ENCODE measurements at regions not wholly inside any gene's neighbourhood (a gene's known extent, or its start where the extent isn't known, plus 50 kb on each side); places are given as distances from the start of the nearest gene placed in this dataset.

- Histone ChIP-seq H2AFZ (ENCODE audit: low read depth, low read length) (no peak overlapping the region), H3K9me3 (replicated peaks; ENCODE audit: control insufficient read depth, insufficient read depth, low read length) (no peaks in the 10 kb centered on the region), H4K20me1 (replicated peaks; ENCODE audit: control insufficient read depth, extremely low read depth, insufficient read depth, low read length) (no peaks in the 10 kb centered on the region), H3K79me2 (ENCODE audit: control insufficient read depth, insufficient read depth, low read length) (no peaks in the 10 kb centered on the region), H3K4me3 (replicated peaks in 1 of 3; ENCODE audit: insufficient read depth in 1 of 3, low read depth in 1 of 3, low read length in 3 of 3) (no peak overlapping the region), H3K4me1 (ENCODE audit: control insufficient read depth, extremely low read depth, insufficient read depth, low read length) (no peaks in the 10 kb centered on the region), H3K4me2 (ENCODE audit: insufficient read depth, low read length) (no peak overlapping the region), H3K27me3 (ENCODE audit: control insufficient read depth in 2 of 2, insufficient read depth in 2 of 2, low read length in 2 of 2) (no peaks in the 10 kb centered on the region), H3K27ac (ENCODE audit: insufficient read depth, low read depth, low read length) (no peak overlapping the region), H3K9me1 (replicated peaks; ENCODE audit: control insufficient read depth, extremely low read depth, insufficient read depth, low read length) (no peaks in the 10 kb centered on the region), H3K9ac (replicated peaks; ENCODE audit: extremely low read depth, insufficient read depth, low read length) (no peak overlapping the region), H3K36me3 (ENCODE audit: control insufficient read depth in 2 of 2, extremely low read depth in 1 of 2, insufficient read depth in 2 of 2, low read length in 2 of 2) (no peaks in the 10 kb centered on the region)
- intact Hi-C loops (cut with micrococcal nuclease) (no loop called here), dilution Hi-C loops (cut with MboI; ENCODE audit: extremely low pct_ligation_motif_present, low sequenced_read_pairs) (no loop called here)
- FAIRE-seq (no peak), DNase-seq (ENCODE audit: low read depth, low spot score) (no peak)
- TF ChIP-seq EZH2 (IDR thresholded peaks at IDR 0.05; ENCODE audit: borderline replicate concordance, low read depth, low read length, severe bottlenecking) (no peak), MYC (IDR thresholded peaks at IDR 0.05; ENCODE audit: low read depth, low read length) (no peak), CTCF (IDR thresholded peaks at IDR 0.05; ENCODE audit: extremely low read depth in 1 of 2, insufficient read depth in 1 of 2, low read depth in 1 of 2, low read length in 2 of 2) (no peak), GATA2 (IDR thresholded peaks at IDR 0.05; ENCODE audit: insufficient read depth, insufficient read length, low read depth, low read length) (no peak), MAX (IDR thresholded peaks at IDR 0.05; ENCODE audit: insufficient read depth, insufficient read length) (no peak), POLR2AphosphoS5 (IDR thresholded peaks at IDR 0.05; ENCODE audit: insufficient read depth, low read depth, low read length) (no peak), FOS (IDR thresholded peaks at IDR 0.05; ENCODE audit: borderline replicate concordance, insufficient read depth, low read length) (no peak), JUN (IDR thresholded peaks at IDR 0.05; ENCODE audit: borderline replicate concordance, insufficient read depth, insufficient read length, low read depth) (no peak), POLR2A (IDR thresholded peaks at IDR 0.05; ENCODE audit: low read depth, low read length) (no peak)
- ChIA-PET POLR2A (no interaction called here), CTCF (interaction anchor here (1.0 kb wide), 1 partner anchor 22 kb away, joined by 3 read pairs; no protein-coding TSS in a partner anchor)
- no TSS peak for BruUV-seq (replicated peaks)
Observed at GRCh38 chr3:22893101-22893500, 310.0 kb upstream of the UBE2E2 start.

All from endothelial cell of umbilical vein (primary cell).